ENCODE measurements at regions not wholly inside any gene's neighbourhood (a gene's known extent, or its start where the extent isn't known, plus 50 kb on each side); places are given as distances from the start of the nearest gene placed in this dataset.

DNA sequence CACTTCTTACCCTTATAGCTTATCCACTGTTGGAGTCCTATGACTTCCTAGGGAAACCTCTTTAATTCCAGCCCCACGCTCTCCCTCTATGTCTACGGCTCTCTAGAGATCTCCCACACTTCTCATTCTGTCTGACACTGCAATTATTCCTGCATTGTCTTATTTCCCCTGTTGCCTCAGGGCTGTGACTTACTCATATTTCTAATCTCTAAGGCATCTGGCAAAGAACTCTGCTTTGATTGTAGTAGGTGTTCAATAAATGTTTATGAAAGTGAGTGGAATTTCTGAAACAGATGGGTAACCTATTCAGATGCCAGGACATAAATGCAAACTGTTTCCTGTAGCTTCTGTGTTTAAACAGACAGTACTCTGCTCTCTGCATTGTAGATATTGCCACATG lies 102.4 kb upstream of the SERTM1 start:
- CTCF ChIA-PET (ENCODE audit: unreplicated experiment) = no interaction called here

DNA sequence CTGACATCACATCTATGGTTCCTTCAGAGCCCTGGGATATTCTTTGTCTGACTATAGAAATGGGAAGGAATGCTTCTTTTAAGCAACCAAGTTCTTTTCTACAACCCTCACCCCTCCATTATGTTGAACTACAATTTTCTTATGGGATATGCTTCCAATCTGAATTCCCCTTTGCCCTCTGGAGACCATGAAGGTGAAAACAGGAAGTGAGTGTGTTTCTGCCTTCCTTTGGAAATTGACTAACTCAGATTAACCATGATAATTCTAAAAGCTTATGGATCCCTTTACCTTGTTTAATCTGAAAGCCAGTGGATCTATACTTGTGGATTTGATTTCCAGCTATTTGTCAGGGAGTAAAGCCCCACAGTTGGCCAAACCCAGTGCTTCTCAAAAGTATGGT lies 90.8 kb upstream of the SERTM1 start:
- no peak for DNase-seq (ENCODE audit: low spot score)
- Histone ChIP-seq H3K36me3 (ENCODE audit: insufficient read depth, low read length) (no peaks in the 10 kb centered on the region), H3K79me2 (ENCODE audit: insufficient read depth, low read depth, low read length) (no peaks in the 10 kb centered on the region), H3K4me2 (ENCODE audit: low read length) (no peak overlapping the region), H3K4me1 (ENCODE audit: insufficient read depth, low read length, poor library complexity, severe bottlenecking) (no peaks in the 10 kb centered on the region), H2AFZ (ENCODE audit: low read length) (no peak overlapping the region), H4K20me1 (ENCODE audit: insufficient read depth, low read length) (no peaks in the 10 kb centered on the region), H3K9me2 (ENCODE audit: insufficient read depth, low read length) (no peaks in the 10 kb centered on the region), H3K27ac (ENCODE audit: low read depth, low read length, poor library complexity, severe bottlenecking) (no peak overlapping the region), H3K9me3 (ENCODE audit: low read length) (no peaks in the 10 kb centered on the region), H3K4me3 (ENCODE audit: low read depth, low read length, poor library complexity, severe bottlenecking) (no peak overlapping the region)
- intact Hi-C loops (cut with micrococcal nuclease; ENCODE audit: unreplicated experiment) = no loop called here
- ChIA-PET POLR2A (interaction anchor here (0.6 kb wide), 1 partner anchor 57 kb away, joined by 6 read pairs; no protein-coding TSS in a partner anchor), CTCF (ENCODE audit: unreplicated experiment) (no interaction called here)
- BruUV-seq (replicated peaks) = no TSS peak
- TF ChIP-seq, protein P1, sequence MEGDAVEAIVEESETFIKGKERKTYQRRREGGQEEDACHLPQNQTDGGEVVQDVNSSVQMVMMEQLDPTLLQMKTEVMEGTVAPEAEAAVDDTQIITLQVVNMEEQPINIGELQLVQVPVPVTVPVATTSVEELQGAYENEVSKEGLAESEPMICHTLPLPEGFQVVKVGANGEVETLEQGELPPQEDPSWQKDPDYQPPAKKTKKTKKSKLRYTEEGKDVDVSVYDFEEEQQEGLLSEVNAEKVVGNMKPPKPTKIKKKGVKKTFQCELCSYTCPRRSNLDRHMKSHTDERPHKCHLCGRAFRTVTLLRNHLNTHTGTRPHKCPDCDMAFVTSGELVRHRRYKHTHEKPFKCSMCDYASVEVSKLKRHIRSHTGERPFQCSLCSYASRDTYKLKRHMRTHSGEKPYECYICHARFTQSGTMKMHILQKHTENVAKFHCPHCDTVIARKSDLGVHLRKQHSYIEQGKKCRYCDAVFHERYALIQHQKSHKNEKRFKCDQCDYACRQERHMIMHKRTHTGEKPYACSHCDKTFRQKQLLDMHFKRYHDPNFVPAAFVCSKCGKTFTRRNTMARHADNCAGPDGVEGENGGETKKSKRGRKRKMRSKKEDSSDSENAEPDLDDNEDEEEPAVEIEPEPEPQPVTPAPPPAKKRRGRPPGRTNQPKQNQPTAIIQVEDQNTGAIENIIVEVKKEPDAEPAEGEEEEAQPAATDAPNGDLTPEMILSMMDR (conservative IDR thresholded peaks at IDR 0.05; ENCODE audit: low read length) = no peak
- no peak for TF ChIP-seq EZH2phosphoT487 (IDR thresholded peaks at IDR 0.05; ENCODE audit: borderline replicate concordance, low read depth, low read length)

More for the DNA sequence above, 102.4 kb upstream of the SERTM1 start:
- no TSS peak for BruUV-seq (replicated peaks)
- Histone ChIP-seq H3K79me2 (ENCODE audit: insufficient read depth, low read depth, low read length) (no peaks in the 10 kb centered on the region), H2AFZ (ENCODE audit: low read length) (no peak overlapping the region), H3K4me2 (ENCODE audit: low read length) (no peak overlapping the region), H3K4me1 (ENCODE audit: insufficient read depth, low read length, poor library complexity, severe bottlenecking) (no peaks in the 10 kb centered on the region), H3K9me2 (ENCODE audit: insufficient read depth, low read length) (no peaks in the 10 kb centered on the region), H3K27ac (ENCODE audit: low read depth, low read length, poor library complexity, severe bottlenecking) (no peak overlapping the region), H3K36me3 (ENCODE audit: insufficient read depth, low read length) (no peaks in the 10 kb centered on the region), H3K4me3 (ENCODE audit: low read depth, low read length, poor library complexity, severe bottlenecking) (no peak overlapping the region), H4K20me1 (ENCODE audit: insufficient read depth, low read length) (no peaks in the 10 kb centered on the region), H3K9me3 (ENCODE audit: low read length) (no peaks in the 10 kb centered on the region)
- POLR2A ChIA-PET = interaction anchor here (1.4 kb wide), 1 partner anchor 22 kb away, joined by 4 read pairs; no protein-coding TSS in a partner anchor
- no peak for DNase-seq (ENCODE audit: low spot score)
- intact Hi-C loops (cut with micrococcal nuclease; ENCODE audit: unreplicated experiment) = no loop called here
- no peak for TF ChIP-seq EZH2phosphoT487 (IDR thresholded peaks at IDR 0.05; ENCODE audit: borderline replicate concordance, low read depth, low read length)
- TF ChIP-seq, protein P1 (conservative IDR thresholded peaks at IDR 0.05; ENCODE audit: low read length) = no peak

DNA sequence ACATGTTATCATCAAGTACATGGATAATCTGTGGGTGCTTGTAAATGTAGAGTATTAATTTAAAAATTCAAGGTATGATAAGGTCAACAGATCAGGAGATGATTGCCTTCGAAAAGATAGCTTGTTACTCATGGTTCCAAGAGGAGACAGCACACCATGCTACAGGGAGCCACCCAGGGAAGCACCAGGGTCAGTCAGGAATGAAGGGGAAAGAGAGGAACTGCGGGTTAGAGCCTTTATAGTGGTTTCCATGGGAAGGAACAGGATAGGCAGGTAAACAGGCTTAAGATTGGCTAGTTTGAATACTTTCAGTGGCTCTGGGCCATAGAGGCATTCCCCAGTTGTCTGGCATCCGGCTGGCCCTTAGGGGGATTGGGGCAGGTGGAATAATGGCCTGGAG lies 74.2 kb upstream of the SERTM1 start:
- intact Hi-C loops (cut with micrococcal nuclease; ENCODE audit: unreplicated experiment) = no loop called here
- Histone ChIP-seq H3K36me3 (ENCODE audit: insufficient read depth, low read length) (no peaks in the 10 kb centered on the region), H3K4me1 (ENCODE audit: insufficient read depth, low read length, poor library complexity, severe bottlenecking) (no peaks in the 10 kb centered on the region), H3K27ac (ENCODE audit: low read depth, low read length, poor library complexity, severe bottlenecking) (no peak overlapping the region), H3K9me2 (ENCODE audit: insufficient read depth, low read length) (no peaks in the 10 kb centered on the region), H2AFZ (ENCODE audit: low read length) (no peak overlapping the region), H4K20me1 (ENCODE audit: insufficient read depth, low read length) (no peaks in the 10 kb centered on the region), H3K4me2 (ENCODE audit: low read length) (no peak overlapping the region), H3K9me3 (ENCODE audit: low read length) (no peaks in the 10 kb centered on the region), H3K4me3 (ENCODE audit: low read depth, low read length, poor library complexity, severe bottlenecking) (no peak overlapping the region), H3K79me2 (ENCODE audit: insufficient read depth, low read depth, low read length) (no peaks in the 10 kb centered on the region)
- DNase-seq (ENCODE audit: low spot score) = no peak
- POLR2A ChIA-PET = no interaction called here
- CTCF ChIA-PET (ENCODE audit: unreplicated experiment) = no interaction called here
- no TSS peak for BruUV-seq (replicated peaks)
- TF ChIP-seq, protein P1 (conservative IDR thresholded peaks at IDR 0.05; ENCODE audit: low read length) = no peak
- no peak for TF ChIP-seq EZH2phosphoT487 (IDR thresholded peaks at IDR 0.05; ENCODE audit: borderline replicate concordance, low read depth, low read length)
